BE2C (cell line): ENCODE measurements at regions not wholly inside any gene's neighbourhood (a gene's known extent, or its start where the extent isn't known, plus 50 kb on each side); places are given as distances from the start of the nearest gene placed in this dataset.

ENCODE experiments used
- DNase-seq: peaks from one replicate; pipeline ENCODE4 v3.0.0-alpha.2; 2020
- H3K27me3 ChIP-seq: fragments of 250-450 bp; sonication (Bioruptor Pico); 2 replicates; pipeline ENCODE4 v1.5.1; 2020; ENCODE audit warnings: mild to moderate bottlenecking
- H3K36me3 ChIP-seq: fragments of 250-450 bp; sonication (Bioruptor Pico); 2 replicates; pipeline ENCODE4 v1.5.1; 2020; ENCODE audit warnings: mild to moderate bottlenecking
- H3K4me1 ChIP-seq: fragments of 250-450 bp; sonication (Bioruptor Pico); 2 replicates; pipeline ENCODE4 v1.5.1; 2020
- H3K4me3 ChIP-seq: 2 replicates; pipeline ENCODE4 v1.5.1; 2011; ENCODE audit warnings: low read depth, low read length
- H3K9me3 ChIP-seq: fragments of 250-450 bp; sonication (Bioruptor Pico); 2 replicates; pipeline ENCODE4 v1.5.1; 2020
- TF ChIP-seq, protein P1 (sequence below): IDR thresholded peaks from 2 replicates; pipeline ENCODE4 v1.5.1; 2012; ENCODE audit warnings: mild to moderate bottlenecking, low read depth, low read length

DNA sequence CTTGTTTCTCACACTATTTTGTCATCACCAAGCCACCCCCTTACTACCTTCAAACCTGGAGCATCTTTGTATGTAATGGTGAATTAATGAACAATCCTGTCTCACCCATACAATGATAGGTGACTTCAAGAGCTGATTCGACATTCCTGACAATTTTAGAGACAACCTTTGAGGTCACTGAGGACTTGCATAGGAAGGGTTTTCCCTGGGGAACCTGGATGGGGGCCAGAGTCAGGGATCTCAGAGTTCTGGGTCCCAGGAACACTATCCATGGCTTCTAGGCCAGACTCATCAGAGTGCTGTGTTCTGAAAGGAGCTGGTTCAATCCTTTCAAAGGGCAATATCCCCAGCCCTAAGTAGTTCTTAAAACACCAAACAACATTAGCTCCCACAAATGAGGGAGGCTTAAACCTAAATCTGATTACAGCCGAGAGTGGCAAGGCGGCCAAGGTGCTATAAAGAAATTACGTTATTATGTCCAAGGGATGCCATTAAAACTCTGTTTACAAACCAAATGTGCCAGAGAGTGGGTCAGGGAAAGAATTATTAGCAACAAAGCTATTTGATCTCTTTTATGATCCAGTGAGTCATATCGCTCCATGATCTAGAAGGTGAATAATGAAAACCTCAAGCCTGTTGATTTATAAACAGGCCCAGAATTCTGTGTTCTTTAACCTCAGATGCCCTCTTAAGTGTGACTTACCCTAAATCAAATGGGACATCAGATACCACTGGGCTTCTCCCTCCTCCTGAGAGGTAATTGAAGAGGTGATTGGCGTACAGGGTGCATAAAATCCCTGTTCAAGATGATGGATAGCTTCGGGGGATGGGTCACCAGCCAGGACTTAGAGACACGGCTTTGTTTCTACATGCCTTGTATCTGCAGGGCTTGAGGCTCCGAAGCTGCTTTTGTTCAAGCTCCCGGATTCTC lies 230.2 kb upstream of the TBX3 start:
- peaks cover 4% of the 10 kb centered on the region; the same call in 1 of the 2 replicates for H3K4me1 ChIP-seq
- no peak overlapping the region for H3K4me3 ChIP-seq
- H3K36me3 ChIP-seq, result no peaks in the 10 kb centered on the region
- TF ChIP-seq, protein P1, sequence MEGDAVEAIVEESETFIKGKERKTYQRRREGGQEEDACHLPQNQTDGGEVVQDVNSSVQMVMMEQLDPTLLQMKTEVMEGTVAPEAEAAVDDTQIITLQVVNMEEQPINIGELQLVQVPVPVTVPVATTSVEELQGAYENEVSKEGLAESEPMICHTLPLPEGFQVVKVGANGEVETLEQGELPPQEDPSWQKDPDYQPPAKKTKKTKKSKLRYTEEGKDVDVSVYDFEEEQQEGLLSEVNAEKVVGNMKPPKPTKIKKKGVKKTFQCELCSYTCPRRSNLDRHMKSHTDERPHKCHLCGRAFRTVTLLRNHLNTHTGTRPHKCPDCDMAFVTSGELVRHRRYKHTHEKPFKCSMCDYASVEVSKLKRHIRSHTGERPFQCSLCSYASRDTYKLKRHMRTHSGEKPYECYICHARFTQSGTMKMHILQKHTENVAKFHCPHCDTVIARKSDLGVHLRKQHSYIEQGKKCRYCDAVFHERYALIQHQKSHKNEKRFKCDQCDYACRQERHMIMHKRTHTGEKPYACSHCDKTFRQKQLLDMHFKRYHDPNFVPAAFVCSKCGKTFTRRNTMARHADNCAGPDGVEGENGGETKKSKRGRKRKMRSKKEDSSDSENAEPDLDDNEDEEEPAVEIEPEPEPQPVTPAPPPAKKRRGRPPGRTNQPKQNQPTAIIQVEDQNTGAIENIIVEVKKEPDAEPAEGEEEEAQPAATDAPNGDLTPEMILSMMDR, result no peak
- no peak for DNase-seq
- no peaks in the 10 kb centered on the region for H3K27me3 ChIP-seq
- H3K9me3 ChIP-seq, result no peaks in the 10 kb centered on the region

DNA sequence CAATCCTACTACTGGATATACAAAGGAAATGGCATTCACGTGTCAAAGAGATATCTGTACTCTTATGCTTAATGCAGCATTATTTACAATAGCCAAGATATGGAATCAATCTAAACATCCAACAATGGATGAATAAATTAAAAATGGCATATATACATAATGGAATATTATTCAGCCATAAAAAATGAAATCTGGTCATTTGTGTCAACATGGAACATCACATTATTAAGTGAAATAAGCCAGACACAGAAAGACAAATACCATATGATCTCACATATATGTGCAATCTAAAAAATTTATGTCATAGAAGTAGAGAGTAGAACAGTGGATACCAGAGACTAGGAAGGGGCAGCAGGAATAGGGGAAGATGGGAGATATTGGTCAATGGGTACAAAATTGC lies 228.8 kb upstream of the TBX3 start:
- H3K36me3 ChIP-seq, result no peaks in the 10 kb centered on the region
- no peak overlapping the region for H3K4me3 ChIP-seq
- no peaks in the 10 kb centered on the region for H3K27me3 ChIP-seq
- DNase-seq, result no peak
- TF ChIP-seq, protein P1, result no peak
- H3K9me3 ChIP-seq, result no peaks in the 10 kb centered on the region
- peaks cover 4% of the 10 kb centered on the region; the same call in 1 of the 2 replicates for H3K4me1 ChIP-seq

DNA sequence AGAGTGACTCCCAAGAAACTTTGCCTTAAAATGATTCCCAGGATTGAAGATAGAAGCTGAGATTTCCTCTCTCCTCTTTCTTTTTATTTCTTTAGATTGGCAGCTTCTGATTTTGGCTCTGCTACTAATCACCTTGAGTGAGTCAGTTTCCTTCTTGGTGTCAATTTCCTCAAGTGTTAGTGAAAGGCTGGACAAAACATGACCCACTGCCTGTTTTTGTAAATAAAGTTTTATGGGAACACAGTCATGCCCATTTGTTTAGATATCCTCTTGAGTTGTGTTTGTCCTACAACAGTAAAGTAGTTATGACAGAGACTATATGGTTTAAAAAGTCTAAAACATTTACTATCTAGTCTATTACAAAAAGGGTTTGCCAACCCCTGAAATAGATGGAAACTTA lies 227.2 kb upstream of the TBX3 start:
- Histone ChIP-seq H3K4me3 (no peak overlapping the region), H3K9me3 (no peaks in the 10 kb centered on the region), H3K4me1 (peaks cover 4% of the 10 kb centered on the region; the same call in 1 of the 2 replicates), H3K27me3 (no peaks in the 10 kb centered on the region), H3K36me3 (no peaks in the 10 kb centered on the region)
- no peak for DNase-seq
- TF ChIP-seq, protein P1, result no peak

DNA sequence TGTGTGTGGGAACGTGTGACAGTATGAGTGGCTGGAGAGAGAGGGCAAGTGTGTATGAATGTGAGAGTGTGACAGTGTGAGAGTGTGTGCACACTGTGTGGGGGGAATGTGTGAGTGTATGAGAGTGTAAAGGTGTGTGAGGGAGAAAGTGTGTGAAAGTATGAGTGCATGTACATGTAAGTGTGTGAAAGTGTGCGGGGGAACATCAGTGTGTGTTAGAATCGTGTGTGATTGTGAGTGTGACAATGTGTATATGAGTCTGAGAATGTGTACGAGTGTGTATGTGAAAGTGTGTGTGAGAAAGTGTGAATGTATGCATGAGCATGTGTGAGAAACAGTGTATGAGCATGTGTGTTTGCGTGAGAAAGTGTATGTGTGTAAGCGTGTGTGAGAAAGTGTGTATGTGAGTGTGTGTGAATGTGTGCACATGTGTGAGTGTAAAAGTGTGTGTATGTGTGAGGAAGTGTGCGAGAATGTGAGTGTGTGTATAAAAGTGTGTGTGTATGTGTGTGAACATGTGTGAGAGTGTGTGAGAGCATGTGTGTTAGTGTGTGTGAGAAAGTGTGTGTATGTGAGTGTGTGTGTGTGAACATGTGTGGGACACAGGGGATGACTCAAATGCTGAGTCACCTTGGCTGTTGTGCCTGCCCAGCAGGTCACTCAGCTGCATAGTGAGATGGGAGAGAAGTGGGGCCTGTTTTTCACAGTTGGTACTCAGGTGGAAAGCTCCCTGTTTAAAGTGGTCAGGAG lies 220.5 kb upstream of the TBX3 start:
- Histone ChIP-seq H3K9me3 (no peaks in the 10 kb centered on the region), H3K4me3 (no peak overlapping the region), H3K27me3 (no peaks in the 10 kb centered on the region), H3K36me3 (no peaks in the 10 kb centered on the region), H3K4me1 (no peaks in the 10 kb centered on the region)
- TF ChIP-seq, protein P1, result no peak
- DNase-seq, result no peak

DNA sequence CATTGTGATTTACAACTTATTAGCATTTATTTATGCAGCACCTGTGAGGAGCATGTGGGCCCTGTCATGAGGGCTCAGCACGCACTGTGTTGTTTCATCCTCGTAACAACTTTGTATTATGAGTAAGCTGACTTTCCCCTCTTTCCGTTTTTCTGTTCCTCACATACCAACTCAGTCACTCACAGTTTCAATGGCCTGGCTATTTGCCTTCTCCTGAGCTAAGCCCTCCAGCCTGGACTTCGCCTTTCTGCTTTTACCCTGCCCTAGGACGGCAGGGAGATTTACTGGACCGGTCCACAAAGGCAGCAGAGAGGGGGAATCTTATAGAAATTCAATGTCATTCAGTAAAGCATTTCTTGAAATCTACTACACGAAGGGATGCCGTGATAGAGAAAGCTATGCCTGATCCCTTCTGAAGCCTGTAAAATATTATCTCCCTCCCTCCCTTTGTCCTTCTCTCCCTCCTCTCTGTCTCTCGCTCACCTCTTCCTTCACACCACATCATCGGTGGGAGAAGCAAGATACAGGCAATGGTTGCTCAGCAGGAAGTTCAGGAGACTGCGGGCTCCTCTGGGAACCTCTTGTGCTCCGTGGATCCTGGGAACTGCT lies 219.2 kb upstream of the TBX3 start:
- no peaks in the 10 kb centered on the region for H3K36me3 ChIP-seq
- no peaks in the 10 kb centered on the region for H3K4me1 ChIP-seq
- H3K9me3 ChIP-seq, result no peaks in the 10 kb centered on the region
- H3K4me3 ChIP-seq, result no peak overlapping the region
- no peaks in the 10 kb centered on the region for H3K27me3 ChIP-seq
- TF ChIP-seq, protein P1, result no peak
- no peak for DNase-seq
